Spleen (tissue), 7 donors: ENCODE measurements at regions not wholly inside any gene's neighbourhood (a gene's known extent, or its start where the extent isn't known, plus 50 kb on each side); places are given as distances from the start of the nearest gene placed in this dataset.

Experiments
- CTCF ChIP-seq, 11 experiments: fragments of 200-600 bp in 7 of 11; fragments of 450-650 bp in 4 of 11; sonication (generic) in 4 of 11; IDR thresholded peaks in 8 of 11; conservative IDR thresholded peaks in 3 of 11; 1 replicate in 7 of 11; 2 replicates in 4 of 11; pipeline versions ENCODE4 v1.4.0 to v1.8.0; 2016 to 2021; ENCODE audit warnings: antibody characterized with exemption in 11 of 11, inconsistent platforms in 4 of 11, mild to moderate bottlenecking in 1 of 11
- POLR2A ChIP-seq, 3 donors: fragments of 450-650 bp; IDR thresholded peaks; one replicate each; pipeline ENCODE4 v1.5.1; 2017; ENCODE audit warnings: antibody characterized with exemption in 3 of 3, mild to moderate bottlenecking in 1 of 3
- POLR2AphosphoS5 ChIP-seq, 3 donors: sonication (generic); formaldehyde crosslinking; IDR thresholded peaks; one replicate each; pipeline ENCODE4 v1.5.1; 2017; ENCODE audit warnings: antibody characterized with exemption in 3 of 3
- donor health status: DM: no; HTN: no; CAD: no; lungs with moderate emphysema.
- donor health status: DM: no; HTN: no; CAD: no.
- donor health status: DM: no; HTN: no; CAD: no.

- TF ChIP-seq POLR2A (IDR thresholded peaks at IDR 0.05) = no peak
- no peak for TF ChIP-seq CTCF (IDR thresholded peaks at IDR 0.05 in 8 of 11, conservative IDR thresholded peaks at IDR 0.05 in 3 of 11)
- TF ChIP-seq POLR2AphosphoS5 (IDR thresholded peaks at IDR 0.05) = no peak
Measured at GRCh38 chr15:96058103-96058851, 272.2 kb upstream of the NR2F2 start.
